Head of caudate nucleus (tissue), 42 donors: ENCODE measurements at regions not wholly inside any gene's neighbourhood (a gene's known extent, or its start where the extent isn't known, plus 50 kb on each side); places are given as distances from the start of the nearest gene placed in this dataset.

Source experiments
- DNase-seq, 42 donors: peaks; one replicate each; pipeline versions ENCODE4 v3.0.0 to v3.0.0-alpha.2; 2020 to 2021; ENCODE audit warnings: mixed read lengths in 7 of 42
- intact Hi-C: fragments of 100-400 bp; cut with DNase I; formaldehyde crosslinking; loops from one replicate; pipeline ENCODE4 v1.15.0; 2022

GRCh38 chr7:91551377-91552175 lies 287.3 kb downstream of the FZD1 start:
- DNase-seq, result no peak
- intact Hi-C loops, result no loop called here

- DNase-seq, result no peak
- intact Hi-C loops, result no loop called here
Observed at GRCh38 chr7:91553410-91553895, 289.2 kb downstream of the FZD1 start.

- no peak for DNase-seq
- intact Hi-C loops, result no loop called here
Observed at GRCh38 chr7:91554883-91555282, 290.6 kb downstream of the FZD1 start.

- intact Hi-C loops, result no loop called here
- no peak for DNase-seq
Observed at GRCh38 chr7:91556239-91556638, 292.0 kb downstream of the FZD1 start.

GRCh38 chr7:91556956-91557650 lies 292.9 kb downstream of the FZD1 start:
- intact Hi-C loops, result no loop called here
- no peak for DNase-seq

GRCh38 chr7:91557789-91558404 lies 293.7 kb downstream of the FZD1 start:
- peak in 1 of 42 donors; percentile 22 for DNase-seq
- intact Hi-C loops, result no loop called here

- no peak for DNase-seq
- intact Hi-C loops, result no loop called here
Observed at GRCh38 chr7:91559947-91560346, 295.7 kb downstream of the FZD1 start.

GRCh38 chr7:91564101-91564500 lies 299.9 kb downstream of the FZD1 start:
- DNase-seq, result peak in 7 of 42 donors; percentile 21 to 75 (median 41)
- intact Hi-C loops, result no loop called here

- DNase-seq, result no peak
- intact Hi-C loops, result no loop called here
Observed at GRCh38 chr7:91564541-91564940, 300.3 kb downstream of the FZD1 start.

GRCh38 chr7:91565499-91566401 lies 301.5 kb downstream of the FZD1 start:
- DNase-seq, result peak in 8 of 42 donors; percentile 3 to 46 (median 20)
- intact Hi-C loops, result no loop called here

- DNase-seq, result no peak
- intact Hi-C loops, result no loop called here
Observed at GRCh38 chr7:91566402-91566732, 302.1 kb downstream of the FZD1 start.

GRCh38 chr7:91567081-91568012 lies 303.1 kb downstream of the FZD1 start:
- DNase-seq, result peak in 14 of 42 donors; percentile 5 to 65 (median 37)
- intact Hi-C loops, result no loop called here

GRCh38 chr7:91568138-91568537 lies 303.9 kb downstream of the FZD1 start:
- intact Hi-C loops, result no loop called here
- DNase-seq, result no peak

GRCh38 chr7:91569728-91570457 lies 305.7 kb downstream of the FZD1 start:
- no peak for DNase-seq
- intact Hi-C loops, result no loop called here

- intact Hi-C loops, result no loop called here
- DNase-seq, result no peak
Observed at GRCh38 chr7:91570560-91570959, 306.3 kb downstream of the FZD1 start.

GRCh38 chr7:91571601-91572000 lies 307.4 kb downstream of the FZD1 start:
- intact Hi-C loops, result no loop called here
- peak in 2 of 42 donors; percentile 20 to 21 for DNase-seq

- no peak for DNase-seq
- intact Hi-C loops, result no loop called here
Observed at GRCh38 chr7:91573405-91573804, 307.1 kb downstream of the MTERF1 start.
